ENCODE measurements at regions not wholly inside any gene's neighbourhood (a gene's known extent, or its start where the extent isn't known, plus 50 kb on each side); places are given as distances from the start of the nearest gene placed in this dataset.

GRCh38 chr1:10932088-10932487, 80.4 kb upstream of the TARDBP start:
- WGBS (ENCODE audit: insufficient coverage) = 0% methylated on average over 2 of the region's 6 CpGs
- Histone ChIP-seq H3K4me1 (ENCODE audit: control insufficient read depth in 1 of 2, insufficient read depth in 2 of 2, low read length in 2 of 2) (no peaks in the 10 kb centered on the region), H3K9me3 (replicated peaks in 1 of 2; ENCODE audit: control insufficient read depth in 1 of 2, insufficient read depth in 1 of 2, low read length in 2 of 2) (peaks cover 6 to 11% of the 10 kb centered on the region in 2 donors), H3K4me3 (replicated peaks in 1 of 3; ENCODE audit: low read depth in 2 of 3, low read length in 3 of 3) (no peak overlapping the region), H3K9ac (ENCODE audit: insufficient read depth, low read length, poor library complexity, severe bottlenecking) (no peak overlapping the region), H4K20me1 (ENCODE audit: insufficient read depth, low read length) (no peaks in the 10 kb centered on the region), H3K79me2 (ENCODE audit: insufficient read depth, low read length) (no peaks in the 10 kb centered on the region), H3K36me3 (replicated peaks in 1 of 2; ENCODE audit: control insufficient read depth in 1 of 2, insufficient read depth in 2 of 2, low read length in 2 of 2) (no peaks in the 10 kb centered on the region), H3K27ac (ENCODE audit: low read depth in 1 of 2, low read length in 2 of 2) (no peak overlapping the region), H2AFZ (ENCODE audit: insufficient read depth, low read depth, low read length, poor library complexity, severe bottlenecking) (no peak overlapping the region), H3K4me2 (replicated peaks; ENCODE audit: extremely low read depth, low read length, poor library complexity, severe bottlenecking) (no peak overlapping the region), H3K27me3 (ENCODE audit: control insufficient read depth in 2 of 2, insufficient read depth in 2 of 2, low read length in 2 of 2) (no peaks in the 10 kb centered on the region)
- H3K27ac Mint-ChIP-seq = no peak overlapping the region
- no peak for TF ChIP-seq CTCF (IDR thresholded peaks at IDR 0.05)
- peaks cover 5 to 16% (median 10%) of the 10 kb centered on the region in 7 donors for H3K9me3 Mint-ChIP-seq
- H3K36me3 Mint-ChIP-seq = no peaks in the 10 kb centered on the region
- DNase-seq = no peak
- H3K4me3 Mint-ChIP-seq = no peak overlapping the region
- H3K27me3 Mint-ChIP-seq (ENCODE audit: low read depth in 3 of 3) = peaks cover 3 to 5% (median 4%) of the 10 kb centered on the region in 3 donors
- intact Hi-C loops (cut with micrococcal nuclease) = no loop called here
- H3K4me1 Mint-ChIP-seq = peaks cover 3% of the 10 kb centered on the region

DNA sequence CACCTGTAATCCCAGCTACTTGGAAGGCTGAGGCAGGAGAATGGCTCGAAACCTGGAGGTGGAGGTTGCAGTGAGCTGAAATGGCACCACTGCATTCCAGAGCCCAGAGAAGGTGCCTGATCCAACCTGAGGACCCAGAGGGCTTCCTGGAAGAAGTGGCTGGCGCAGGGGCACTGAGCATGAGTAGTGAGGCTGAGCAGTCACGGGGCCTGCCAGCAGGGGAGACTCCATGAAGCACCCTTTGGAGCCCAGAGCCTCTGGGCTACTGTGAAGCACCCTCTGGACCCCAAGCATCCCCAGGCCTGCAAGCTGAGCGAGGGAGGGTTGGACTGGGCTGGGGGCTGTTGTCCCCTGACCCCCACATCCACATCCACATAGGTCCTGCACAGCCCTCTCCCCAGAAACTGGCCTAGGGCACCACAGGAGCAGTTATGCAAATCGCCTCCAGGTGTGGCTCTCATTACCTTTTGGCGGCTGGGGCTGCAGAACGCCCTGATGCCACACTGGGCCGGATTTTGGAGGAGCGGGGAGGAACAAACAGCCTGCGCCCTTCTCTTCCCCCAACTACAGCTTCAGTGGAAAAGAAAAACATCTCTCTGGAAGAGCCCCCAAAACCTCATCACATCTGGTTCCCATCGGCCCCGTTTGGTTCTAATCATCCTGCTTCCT, 78.2 kb upstream of the TARDBP start:
- peaks cover 0 to under 1% of the 10 kb centered on the region in 2 donors for H3K9me3 ChIP-seq (replicated peaks in 1 of 2; ENCODE audit: control insufficient read depth in 1 of 2, insufficient read depth in 1 of 2, low read length in 2 of 2)
- DNase-seq = no peak
- no peaks in the 10 kb centered on the region for H4K20me1 ChIP-seq (ENCODE audit: insufficient read depth, low read length)
- WGBS (ENCODE audit: insufficient coverage) = 73% methylated on average over 12 of the region's 12 CpGs
- no peak overlapping the region for H3K4me2 ChIP-seq (replicated peaks; ENCODE audit: extremely low read depth, low read length, poor library complexity, severe bottlenecking)
- Mint-ChIP-seq H3K27me3 (ENCODE audit: low read depth in 3 of 3) (peaks cover 2 to 4% (median 3%) of the 10 kb centered on the region in 3 donors), H3K36me3 (no peaks in the 10 kb centered on the region), H3K4me1 (peaks cover 3% of the 10 kb centered on the region), H3K4me3 (no peak overlapping the region), H3K9me3 (peaks cover 0 to 6% (median 2%) of the 10 kb centered on the region in 7 donors), H3K27ac (no peak overlapping the region)
- no peak overlapping the region for H3K4me3 ChIP-seq (replicated peaks in 1 of 3; ENCODE audit: low read depth in 2 of 3, low read length in 3 of 3)
- H3K9ac ChIP-seq (ENCODE audit: insufficient read depth, low read length, poor library complexity, severe bottlenecking) = no peak overlapping the region
- no peak for TF ChIP-seq CTCF (IDR thresholded peaks at IDR 0.05)
- H3K27me3 ChIP-seq (ENCODE audit: control insufficient read depth in 2 of 2, insufficient read depth in 2 of 2, low read length in 2 of 2) = no peaks in the 10 kb centered on the region
- intact Hi-C loops (cut with micrococcal nuclease) = no loop called here
- H3K27ac ChIP-seq (ENCODE audit: low read depth in 1 of 2, low read length in 2 of 2) = no peak overlapping the region
- H2AFZ ChIP-seq (ENCODE audit: insufficient read depth, low read depth, low read length, poor library complexity, severe bottlenecking) = no peak overlapping the region
- no peaks in the 10 kb centered on the region for H3K4me1 ChIP-seq (ENCODE audit: control insufficient read depth in 1 of 2, insufficient read depth in 2 of 2, low read length in 2 of 2)
- no peaks in the 10 kb centered on the region for H3K36me3 ChIP-seq (replicated peaks in 1 of 2; ENCODE audit: control insufficient read depth in 1 of 2, insufficient read depth in 2 of 2, low read length in 2 of 2)
- no peaks in the 10 kb centered on the region for H3K79me2 ChIP-seq (ENCODE audit: insufficient read depth, low read length)

Measured in CD14-positive monocyte (primary cell).